A549 (cell line): ENCODE measurements at regions not wholly inside any gene's neighbourhood (a gene's known extent, or its start where the extent isn't known, plus 50 kb on each side); places are given as distances from the start of the nearest gene placed in this dataset.

Experiments used
- CTCF ChIP-seq: fragments of >200 bp; sonication (Bioruptor Twin); formaldehyde crosslinking; IDR thresholded peaks from 3 replicates; pipeline ENCODE4 v1.5.1; 2016
- MAFK ChIP-seq: fragments of 450-650 bp; IDR thresholded peaks from 2 replicates; pipeline ENCODE4 v1.6.1; 2014; ENCODE audit not compliant: partially characterized antibody
- PBX3 ChIP-seq: IDR thresholded peaks from 2 replicates; pipeline ENCODE4 v1.6.1; 2012

DNA sequence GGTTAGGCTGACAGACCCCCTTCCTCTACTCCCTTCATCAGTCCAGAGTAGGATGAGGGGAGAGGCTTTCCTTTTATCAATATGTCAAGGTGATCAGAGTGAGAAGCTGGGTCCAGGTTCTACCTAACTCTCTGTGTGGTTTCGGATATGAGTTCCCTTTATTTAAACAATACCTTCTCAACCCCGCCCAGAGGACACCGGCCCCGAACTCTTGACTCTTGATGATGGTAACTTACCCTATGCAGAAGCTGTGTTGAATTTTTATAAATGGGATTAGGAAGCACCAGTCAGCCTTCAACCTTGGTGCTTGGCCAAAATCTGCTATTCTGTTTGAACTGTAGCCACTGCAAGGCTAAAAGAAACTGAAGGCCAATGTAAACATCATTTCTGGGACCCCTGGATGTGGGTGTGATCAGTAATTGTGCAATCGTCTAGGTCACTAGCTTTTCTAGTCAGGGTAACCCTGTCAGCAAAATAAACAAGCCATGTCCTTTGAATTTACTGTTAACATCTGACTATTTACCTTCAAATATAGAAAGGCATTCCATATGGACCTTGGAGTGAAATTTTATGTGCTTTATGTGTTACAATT, 398.3 kb downstream of the SEC16B start:
- TF ChIP-seq MAFK (no peak), CTCF (no peak), PBX3 (no peak)
